MM.1S (cell line): ENCODE measurements at regions not wholly inside any gene's neighbourhood (a gene's known extent, or its start where the extent isn't known, plus 50 kb on each side); places are given as distances from the start of the nearest gene placed in this dataset.
A peak's percentile ranks its signal among the peaks of the same experiment; 100 is the strongest.

Experiments
- DNase-seq: peaks from one replicate; pipeline ENCODE4 v3.0.0-alpha.2; 2015
- H2AFZ ChIP-seq: fragments of 300-600 bp; sonication (generic); 2 replicates; pipeline ENCODE4 v1.6.0; 2016; ENCODE audit warnings: antibody characterized with exemption, low read length
- H3F3A ChIP-seq: fragments of 300-600 bp; sonication (generic); 2 replicates; pipeline ENCODE4 v1.6.1; 2016; ENCODE audit warnings: mild to moderate bottlenecking, antibody characterized with exemption, low read length, moderate library complexity, mixed read lengths; ENCODE audit not compliant: insufficient read depth
- H3K27ac ChIP-seq: fragments of 300-600 bp; sonication (generic); 2 replicates; pipeline ENCODE4 v1.5.1; 2016; ENCODE audit warnings: mild to moderate bottlenecking, low read length
- H3K27me3 ChIP-seq: fragments of 300-600 bp; sonication (generic); replicated peaks from 2 replicates; pipeline ENCODE4 v1.6.0; 2016; ENCODE audit warnings: low read length; ENCODE audit not compliant: insufficient read depth
- H3K36me3 ChIP-seq: fragments of 300-600 bp; sonication (generic); replicated peaks from 2 replicates; pipeline ENCODE4 v1.6.1; 2016; ENCODE audit warnings: mild to moderate bottlenecking, low read length, mixed read lengths; ENCODE audit not compliant: insufficient read depth
- H3K4me1 ChIP-seq: fragments of 300-600 bp; sonication (generic); 2 replicates; pipeline ENCODE4 v1.6.1; 2016; ENCODE audit warnings: low read length, mixed read lengths
- H3K4me2 ChIP-seq: fragments of 300-600 bp; sonication (generic); 2 replicates; pipeline ENCODE4 v1.6.0; 2016; ENCODE audit warnings: low read depth, low read length
- H3K4me3 ChIP-seq: fragments of 300-600 bp; sonication (generic); 2 replicates; pipeline ENCODE4 v1.5.1; 2016; ENCODE audit warnings: low read length, mixed read lengths
- H3K79me2 ChIP-seq: fragments of 300-600 bp; sonication (generic); 2 replicates; pipeline ENCODE4 v1.6.1; 2016; ENCODE audit warnings: mixed run types, low read length, mixed read lengths
- H3K9ac ChIP-seq: fragments of 300-600 bp; sonication (generic); 2 replicates; pipeline ENCODE4 v1.6.1; 2016; ENCODE audit warnings: low read length, mixed read lengths
- H3K9me2 ChIP-seq: fragments of 300-600 bp; sonication (generic); replicated peaks from 2 replicates; pipeline ENCODE4 v1.6.1; 2016; ENCODE audit warnings: mild to moderate bottlenecking, low read length, mixed read lengths; ENCODE audit not compliant: insufficient read depth
- H3K9me3 ChIP-seq: fragments of 300-600 bp; sonication (generic); replicated peaks from 2 replicates; pipeline ENCODE4 v1.6.1; 2016; ENCODE audit warnings: mild to moderate bottlenecking, low read length, mixed read lengths; ENCODE audit not compliant: insufficient read depth
- H4K20me1 ChIP-seq: fragments of 300-600 bp; sonication (generic); 2 replicates; pipeline ENCODE4 v1.6.1; 2016; ENCODE audit warnings: mild to moderate bottlenecking, low read length, moderate library complexity, mixed read lengths; ENCODE audit not compliant: insufficient read depth
- EZH2 ChIP-seq: fragments of 300-600 bp; sonication (generic); optimal IDR thresholded peaks from 2 replicates; pipeline ENCODE3; 2017; ENCODE audit warnings: low read depth, mild to moderate bottlenecking, antibody characterized with exemption, low read length, mixed read lengths
- EZH2phosphoT487 ChIP-seq: fragments of 300-600 bp; sonication (generic); IDR thresholded peaks from 2 replicates; pipeline ENCODE4 v1.6.1; 2018; ENCODE audit warnings: antibody characterized with exemption, low read length
- TF ChIP-seq, protein P1 (sequence below): fragments of 300-600 bp; sonication (generic); IDR thresholded peaks from 2 replicates; pipeline ENCODE4 v1.5.1; 2016; ENCODE audit warnings: antibody characterized with exemption, low read length, mixed read lengths

GRCh38 chr2:48249631-48250473 is 64.6 kb upstream of the FOXN2 start:
- Histone ChIP-seq H3K79me2 (no peaks in the 10 kb centered on the region), H3K27ac (no peak overlapping the region), H3K4me1 (peaks cover 11% of the 10 kb centered on the region), H3K4me2 (no peak overlapping the region), H4K20me1 (no peaks in the 10 kb centered on the region), H3K27me3 (no peaks in the 10 kb centered on the region), H3K4me3 (no peak overlapping the region), H3K9me3 (no peaks in the 10 kb centered on the region), H3K9ac (no peak overlapping the region), H2AFZ (no peak overlapping the region), H3K9me2 (no peaks in the 10 kb centered on the region), H3F3A (no peaks in the 10 kb centered on the region), H3K36me3 (no peaks in the 10 kb centered on the region)
- TF ChIP-seq EZH2phosphoT487, result no peak
- TF ChIP-seq EZH2, result no peak
- TF ChIP-seq, protein P1, sequence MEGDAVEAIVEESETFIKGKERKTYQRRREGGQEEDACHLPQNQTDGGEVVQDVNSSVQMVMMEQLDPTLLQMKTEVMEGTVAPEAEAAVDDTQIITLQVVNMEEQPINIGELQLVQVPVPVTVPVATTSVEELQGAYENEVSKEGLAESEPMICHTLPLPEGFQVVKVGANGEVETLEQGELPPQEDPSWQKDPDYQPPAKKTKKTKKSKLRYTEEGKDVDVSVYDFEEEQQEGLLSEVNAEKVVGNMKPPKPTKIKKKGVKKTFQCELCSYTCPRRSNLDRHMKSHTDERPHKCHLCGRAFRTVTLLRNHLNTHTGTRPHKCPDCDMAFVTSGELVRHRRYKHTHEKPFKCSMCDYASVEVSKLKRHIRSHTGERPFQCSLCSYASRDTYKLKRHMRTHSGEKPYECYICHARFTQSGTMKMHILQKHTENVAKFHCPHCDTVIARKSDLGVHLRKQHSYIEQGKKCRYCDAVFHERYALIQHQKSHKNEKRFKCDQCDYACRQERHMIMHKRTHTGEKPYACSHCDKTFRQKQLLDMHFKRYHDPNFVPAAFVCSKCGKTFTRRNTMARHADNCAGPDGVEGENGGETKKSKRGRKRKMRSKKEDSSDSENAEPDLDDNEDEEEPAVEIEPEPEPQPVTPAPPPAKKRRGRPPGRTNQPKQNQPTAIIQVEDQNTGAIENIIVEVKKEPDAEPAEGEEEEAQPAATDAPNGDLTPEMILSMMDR, result no peak
- no peak for DNase-seq

DNA sequence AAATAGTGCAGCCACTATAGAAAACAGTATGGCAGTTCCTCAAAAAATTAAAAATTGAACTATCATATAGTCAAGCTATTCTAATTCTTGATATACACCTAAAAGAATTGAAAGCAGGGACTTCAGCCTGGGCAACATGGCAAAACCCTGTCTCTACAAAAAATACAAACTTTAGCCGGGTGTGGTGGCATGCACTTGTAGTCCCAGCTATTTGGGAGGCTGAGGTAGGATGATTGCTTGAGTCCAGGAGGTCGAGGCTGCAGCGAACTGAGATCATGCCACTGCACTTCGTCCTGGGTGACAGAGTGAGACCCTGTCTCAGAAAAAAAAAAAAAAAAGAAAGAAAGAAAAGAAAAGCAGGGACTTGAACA is 64.0 kb upstream of the FOXN2 start:
- H3K79me2 ChIP-seq, result no peaks in the 10 kb centered on the region
- no peaks in the 10 kb centered on the region for H3F3A ChIP-seq
- DNase-seq, result no peak
- H3K9me3 ChIP-seq, result no peaks in the 10 kb centered on the region
- H4K20me1 ChIP-seq, result no peaks in the 10 kb centered on the region
- H3K27ac ChIP-seq, result no peak overlapping the region
- no peak overlapping the region for H3K9ac ChIP-seq
- H2AFZ ChIP-seq, result no peak overlapping the region
- no peaks in the 10 kb centered on the region for H3K36me3 ChIP-seq
- peaks cover 11% of the 10 kb centered on the region for H3K4me1 ChIP-seq
- TF ChIP-seq EZH2, result no peak
- TF ChIP-seq EZH2phosphoT487, result no peak
- TF ChIP-seq, protein P1, result no peak
- no peak overlapping the region for H3K4me3 ChIP-seq
- no peaks in the 10 kb centered on the region for H3K9me2 ChIP-seq
- no peak overlapping the region for H3K4me2 ChIP-seq
- H3K27me3 ChIP-seq, result no peaks in the 10 kb centered on the region

- no peak for TF ChIP-seq EZH2
- no peak for TF ChIP-seq EZH2phosphoT487
- TF ChIP-seq, protein P1, result no peak
- no peak overlapping the region for H2AFZ ChIP-seq
- H4K20me1 ChIP-seq, result no peaks in the 10 kb centered on the region
- no peaks in the 10 kb centered on the region for H3K36me3 ChIP-seq
- H3K79me2 ChIP-seq, result no peaks in the 10 kb centered on the region
- DNase-seq, result peak; percentile 33
- H3K27ac ChIP-seq, result no peak overlapping the region
- no peaks in the 10 kb centered on the region for H3K27me3 ChIP-seq
- H3K9ac ChIP-seq, result no peak overlapping the region
- H3K4me3 ChIP-seq, result no peak overlapping the region
- H3K9me3 ChIP-seq, result no peaks in the 10 kb centered on the region
- H3K4me1 ChIP-seq, result peaks cover 11% of the 10 kb centered on the region
- H3F3A ChIP-seq, result no peaks in the 10 kb centered on the region
- no peak overlapping the region for H3K4me2 ChIP-seq
- no peaks in the 10 kb centered on the region for H3K9me2 ChIP-seq
These were observed 63.5 kb upstream of the FOXN2 start for GRCh38 chr2:48250943-48251342.
